NCI-H748 (cell line): ENCODE measurements at regions not wholly inside any gene's neighbourhood (a gene's known extent, or its start where the extent isn't known, plus 50 kb on each side); places are given as distances from the start of the nearest gene placed in this dataset.
A peak's percentile ranks its signal among the peaks of the same experiment; 100 is the strongest.

Source experiments
- DNase-seq: peaks from one replicate; lab custom pipeline; 2025; ENCODE audit not compliant: unreplicated experiment; lab: John Stamatoyannopoulos, UW

DNA sequence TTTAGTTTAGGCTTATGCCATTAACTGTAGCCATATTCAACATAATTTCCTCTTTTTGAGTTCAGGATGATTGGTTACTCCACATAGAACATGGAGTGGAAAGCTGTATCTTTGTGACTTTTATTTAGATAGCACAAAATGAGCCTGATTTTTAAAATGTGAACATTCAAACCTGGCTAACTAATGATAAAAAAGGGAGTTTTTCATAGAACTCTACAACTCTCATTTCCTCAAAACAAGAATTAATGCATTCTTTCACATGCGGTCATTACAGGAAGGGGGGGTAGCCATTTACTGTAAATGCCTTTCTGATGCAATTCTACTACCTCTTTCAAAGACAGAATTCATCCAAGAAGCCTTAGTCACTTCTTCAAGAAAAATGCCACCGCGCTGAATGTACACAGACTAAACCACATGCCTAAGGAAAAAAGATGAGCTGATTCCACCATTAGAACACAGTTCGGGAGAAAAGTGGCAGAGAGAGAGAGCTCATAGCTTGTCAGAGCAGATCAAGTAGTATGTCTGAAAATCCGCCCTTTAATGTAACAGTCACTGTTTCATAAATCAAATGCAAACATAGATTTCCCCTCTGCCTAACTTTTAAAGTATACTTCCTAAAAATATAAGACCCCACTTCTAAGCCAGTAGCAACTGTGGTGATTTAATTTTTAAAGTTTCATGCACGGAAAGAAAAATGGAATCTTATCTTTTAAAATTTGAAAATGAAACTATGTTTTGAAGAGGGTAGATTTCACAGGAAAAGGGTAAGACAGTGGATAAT, 226.4 kb upstream of the KLF14 start:
- DNase-seq: no peak

GRCh38 chr7:130961128-130961601, 227.2 kb upstream of the KLF14 start:
- no peak for DNase-seq

DNA sequence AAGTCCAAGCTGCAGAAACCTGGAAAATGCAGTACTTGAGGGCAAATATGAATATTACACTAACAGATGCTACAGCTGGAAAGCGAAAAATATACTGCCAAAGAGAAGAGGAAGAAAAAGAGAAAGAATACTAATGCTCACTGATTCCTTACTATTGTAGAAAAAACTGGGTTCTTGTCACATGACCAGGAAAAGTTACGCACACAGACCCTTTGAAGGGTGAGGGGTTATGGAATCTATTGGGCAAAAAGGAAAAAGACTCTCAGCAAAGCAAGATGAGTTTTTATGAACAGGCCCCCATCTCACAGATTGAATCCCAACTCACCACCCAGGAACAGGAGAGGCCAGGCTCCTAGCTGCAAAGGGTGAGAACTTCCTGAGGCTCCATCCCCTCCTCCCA, 228.1 kb upstream of the KLF14 start:
- no peak for DNase-seq

DNA sequence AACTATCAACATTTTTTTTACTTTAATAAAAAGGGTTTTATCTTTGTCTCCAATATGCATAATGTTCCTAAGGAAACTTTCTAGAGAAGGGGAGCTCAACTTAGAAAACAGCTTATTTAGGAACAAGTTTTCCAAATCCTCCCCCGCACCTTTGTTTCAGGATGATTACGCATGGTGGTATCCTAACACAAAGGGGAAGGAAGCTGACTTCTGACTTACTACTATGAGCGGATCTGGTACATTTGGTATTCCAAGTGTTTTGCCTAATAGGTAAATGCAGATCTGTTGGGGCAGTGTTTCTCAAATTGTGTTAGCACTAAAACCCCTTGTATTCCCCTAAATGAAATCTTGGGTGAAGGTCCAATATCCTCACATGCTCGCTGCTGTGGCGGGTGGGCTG, 229.3 kb upstream of the KLF14 start:
- no peak for DNase-seq

DNA sequence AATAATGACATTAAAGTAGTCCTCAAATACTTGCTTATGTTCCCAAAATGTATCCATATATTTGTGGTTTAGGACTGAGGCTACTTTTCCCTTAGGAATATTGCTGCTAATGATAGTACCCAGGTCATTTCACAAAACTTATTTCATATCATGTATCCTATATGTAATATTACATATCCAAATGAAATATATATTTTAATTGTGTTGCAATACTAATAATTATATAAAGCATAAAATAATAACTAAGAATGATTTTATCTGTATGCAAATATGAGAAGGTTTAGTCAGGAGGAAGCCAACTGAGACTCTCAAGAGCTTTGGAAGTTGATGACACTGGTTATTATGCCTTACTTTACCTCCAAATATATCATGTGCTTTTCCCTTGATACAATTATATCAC, 231.5 kb upstream of the KLF14 start:
- DNase-seq: no peak

- no peak for DNase-seq
Measured at GRCh38 chr7:130966246-130967009, 232.4 kb upstream of the KLF14 start.

GRCh38 chr7:130970196-130970595, 236.2 kb upstream of the KLF14 start:
- DNase-seq: no peak

DNA sequence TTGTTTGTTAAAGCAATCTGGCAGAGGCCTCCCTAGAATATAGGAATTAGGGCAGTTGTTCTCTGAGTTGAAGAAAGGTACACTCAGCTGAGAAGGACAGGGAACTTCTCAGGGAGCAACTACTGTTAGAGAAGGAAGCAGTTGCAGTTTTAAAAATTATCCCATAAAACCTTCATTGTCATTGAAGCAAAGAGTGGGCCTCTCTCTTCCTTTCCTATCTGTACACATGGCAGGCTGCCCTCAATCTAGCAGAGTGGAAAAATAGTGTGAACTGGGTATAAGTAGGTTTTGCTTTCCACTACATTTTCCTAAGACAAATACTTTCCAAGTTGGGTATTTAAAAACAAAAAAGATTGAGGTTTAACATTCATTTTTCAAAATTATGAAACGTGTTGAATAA, 236.7 kb upstream of the KLF14 start:
- no peak for DNase-seq

- DNase-seq: no peak
Measured at GRCh38 chr7:130971297-130971696, 237.3 kb upstream of the KLF14 start.

GRCh38 chr7:130972201-130972600, 238.2 kb upstream of the KLF14 start:
- no peak for DNase-seq

GRCh38 chr7:130973637-130974036, 239.6 kb upstream of the KLF14 start:
- no peak for DNase-seq

DNA sequence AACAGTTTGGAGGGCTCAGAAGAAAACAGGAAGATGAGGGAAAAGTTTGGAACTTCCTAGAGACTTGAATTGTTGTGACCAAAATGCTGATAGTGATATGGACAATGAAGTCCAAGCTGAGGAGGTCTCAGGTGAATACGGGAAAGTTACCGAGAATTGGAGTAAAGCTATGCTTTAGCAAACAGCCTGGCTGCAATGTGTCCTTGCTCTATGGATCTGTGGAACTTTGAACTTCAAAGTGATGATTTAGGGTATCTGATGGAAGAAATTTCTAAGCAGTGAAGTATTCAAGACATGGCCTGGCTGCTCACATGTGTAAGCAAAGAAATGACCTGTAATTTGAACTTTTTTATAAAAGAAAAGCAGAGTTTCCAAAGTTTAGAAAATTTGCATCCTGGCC, 240.2 kb upstream of the KLF14 start:
- no peak for DNase-seq

GRCh38 chr7:130974794-130975193, 240.8 kb upstream of the KLF14 start:
- DNase-seq: no peak

GRCh38 chr7:130975731-130976130, 241.7 kb upstream of the KLF14 start:
- DNase-seq: no peak

- peak; percentile 35 for DNase-seq
Measured at GRCh38 chr7:130982160-130982638, 248.2 kb upstream of the KLF14 start.

- no peak for DNase-seq
Measured at GRCh38 chr7:130982651-130983050, 248.6 kb upstream of the KLF14 start.

GRCh38 chr7:130985361-130985760, 251.4 kb upstream of the KLF14 start:
- no peak for DNase-seq

GRCh38 chr7:130986261-130986690, 252.3 kb upstream of the KLF14 start:
- DNase-seq: no peak

DNA sequence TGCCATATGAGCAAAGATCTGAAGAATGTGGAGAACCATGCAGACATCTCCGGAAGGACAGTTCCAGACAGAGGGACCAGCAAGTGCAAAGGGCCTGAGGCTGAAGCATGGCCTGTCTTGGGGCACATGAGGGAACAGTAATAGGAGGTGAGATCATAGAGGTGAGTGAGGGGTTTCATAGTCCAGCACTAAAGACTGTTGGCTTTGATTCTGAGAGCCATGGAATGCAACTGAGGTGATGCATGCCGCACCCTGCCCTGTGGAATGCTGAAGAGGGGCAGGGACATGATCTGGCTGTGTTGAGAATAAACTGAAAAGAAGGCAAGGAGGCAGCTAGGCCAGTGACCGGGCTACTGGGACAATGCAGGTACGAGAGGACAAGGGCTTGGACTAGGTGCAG, 253.1 kb upstream of the KLF14 start:
- no peak for DNase-seq

- DNase-seq: peak; percentile 49
Measured at GRCh38 chr7:130988443-130988842, 254.4 kb upstream of the KLF14 start.

- DNase-seq: no peak
Measured at GRCh38 chr7:130989101-130989795, 255.2 kb upstream of the KLF14 start.
